SK-N-SH (cell line): ENCODE measurements at regions not wholly inside any gene's neighbourhood (a gene's known extent, or its start where the extent isn't known, plus 50 kb on each side); places are given as distances from the start of the nearest gene placed in this dataset.

ENCODE experiments used
- CHD2 ChIP-seq: fragments of 150-350 bp; IDR thresholded peaks from 2 replicates; pipeline ENCODE4 v1.6.1; 2018; ENCODE audit warnings: low read length; ENCODE audit not compliant: partially characterized antibody
- CTCF ChIP-seq: fragments of 200-600 bp; sonication (generic); IDR thresholded peaks from 2 replicates; pipeline ENCODE4 v1.6.1; 2017; ENCODE audit warnings: antibody characterized with exemption, mild to moderate bottlenecking, moderate library complexity
- EZH2phosphoT487 ChIP-seq: fragments of 200-600 bp; sonication (generic); IDR thresholded peaks from 2 replicates; pipeline ENCODE4 v1.6.1; 2017; ENCODE audit warnings: low read depth, mixed run types, mild to moderate bottlenecking, antibody characterized with exemption, moderate library complexity, borderline replicate concordance
- FOXM1 ChIP-seq: IDR thresholded peaks from 2 replicates; pipeline ENCODE4 v1.4.0; 2012; ENCODE audit warnings: low read depth, mild to moderate bottlenecking
- GABPA ChIP-seq: IDR thresholded peaks from 2 replicates; pipeline ENCODE4 v1.4.0; 2012; ENCODE audit warnings: low read depth, mild to moderate bottlenecking
- GATA2 ChIP-seq: sonication (generic); formaldehyde crosslinking; IDR thresholded peaks from 2 replicates; pipeline ENCODE4 v1.5.0; 2020; ENCODE audit warnings: mild to moderate bottlenecking, missing genetic modification reagents
- IRF3 ChIP-seq: fragments of 150-350 bp; IDR thresholded peaks from 2 replicates; pipeline ENCODE4 v1.6.1; 2016; ENCODE audit warnings: mild to moderate bottlenecking, low read depth, low read length
- MAX ChIP-seq: IDR thresholded peaks from 2 replicates; pipeline ENCODE4 v1.4.0; 2012; ENCODE audit warnings: low read depth
- MEF2A ChIP-seq: IDR thresholded peaks from 2 replicates; pipeline ENCODE4 v1.4.0; 2012; ENCODE audit warnings: low read depth, borderline replicate concordance
- MXI1 ChIP-seq: IDR thresholded peaks from 2 replicates; pipeline ENCODE4 v1.6.1; 2012; ENCODE audit warnings: mild to moderate bottlenecking, low read depth, low read length, improper control_type of control experiment
- NFIC ChIP-seq: IDR thresholded peaks from 2 replicates; pipeline ENCODE4 v1.4.0; 2012; ENCODE audit warnings: borderline replicate concordance
- PBX3 ChIP-seq: IDR thresholded peaks from 2 replicates; pipeline ENCODE4; 2012
- RAD21 ChIP-seq: IDR thresholded peaks from 2 replicates; pipeline ENCODE4 v1.6.1; 2012; ENCODE audit warnings: mild to moderate bottlenecking, low read length
- RCOR1 ChIP-seq: fragments of 150-350 bp; IDR thresholded peaks from 2 replicates; pipeline ENCODE4 v1.6.1; 2017; ENCODE audit warnings: antibody characterized with exemption, low read length
- REST ChIP-seq: IDR thresholded peaks from 2 replicates; pipeline ENCODE4 v1.6.1; 2012; ENCODE audit warnings: mild to moderate bottlenecking, low read depth, low read length, moderate library complexity
- RFX5 ChIP-seq: IDR thresholded peaks from 2 replicates; pipeline ENCODE4 v1.6.1; 2012; ENCODE audit warnings: mild to moderate bottlenecking, improper control_type of control experiment, low read length
- SIN3A ChIP-seq: IDR thresholded peaks from 2 replicates; pipeline ENCODE4 v1.6.1; 2012; ENCODE audit warnings: low read depth, mild to moderate bottlenecking, low read length, moderate library complexity, borderline replicate concordance
- SMC3 ChIP-seq: IDR thresholded peaks from 2 replicates; pipeline ENCODE4 v1.6.1; 2012; ENCODE audit warnings: low read depth, low read length, improper control_type of control experiment
- TEAD4 ChIP-seq: IDR thresholded peaks from 2 replicates; pipeline ENCODE4 v1.4.0; 2012; ENCODE audit warnings: mild to moderate bottlenecking, borderline replicate concordance; ENCODE audit not compliant: insufficient read depth
- YY1 ChIP-seq: IDR thresholded peaks from 2 replicates; pipeline ENCODE4 v1.4.0; 2012; ENCODE audit warnings: low read depth, mild to moderate bottlenecking
- ZBTB33 ChIP-seq: IDR thresholded peaks from 2 replicates; pipeline ENCODE4 v1.4.0; 2012; ENCODE audit warnings: low read depth, borderline replicate concordance

- TF ChIP-seq REST (no peak), MXI1 (no peak), CHD2 (no peak), ZBTB33 (no peak), GABPA (no peak), YY1 (no peak), MEF2A (no peak), SMC3 (no peak), TEAD4 (no peak), IRF3 (no peak), NFIC (no peak), EZH2phosphoT487 (no peak), RFX5 (no peak), CTCF (no peak), GATA2 (CRISPR knock-in tag) (peak; percentile 79), RAD21 (no peak), FOXM1 (no peak), MAX (no peak), RCOR1 (peak; percentile 51; the same call in 1 of the 2 replicates), PBX3 (no peak), SIN3A (no peak)
Measured at GRCh38 chr5:35476797-35477196, 140.9 kb upstream of the SPEF2 start (continued).
